ENCODE measurements at regions not wholly inside any gene's neighbourhood (a gene's known extent, or its start where the extent isn't known, plus 50 kb on each side); places are given as distances from the start of the nearest gene placed in this dataset.

DNA sequence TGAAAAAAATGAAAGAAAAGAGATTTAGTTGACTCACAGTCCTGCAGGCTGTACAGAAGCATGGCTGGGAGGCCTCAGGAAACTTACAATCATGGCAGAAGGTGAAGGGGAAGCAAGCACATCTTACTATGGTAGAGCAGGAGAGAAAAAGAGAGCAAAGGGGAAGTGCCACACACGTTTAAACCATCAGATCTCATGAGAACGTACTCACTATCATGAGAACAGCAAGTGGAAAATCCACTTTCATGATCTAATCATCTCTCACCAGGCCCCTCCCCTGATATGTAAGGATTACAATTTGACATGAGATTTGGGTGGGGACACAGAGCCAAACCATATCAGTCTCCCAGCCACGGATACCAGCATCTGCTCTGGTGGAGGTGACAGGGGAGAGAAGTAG, 50.8 kb upstream of the CPOX start:
- no peaks in the 10 kb centered on the region for H3K4me1 ChIP-seq (ENCODE audit: insufficient read depth)
- no peak overlapping the region for H2AFZ ChIP-seq
- no peaks in the 10 kb centered on the region for H4K20me1 ChIP-seq (ENCODE audit: insufficient read depth, poor library complexity, severe bottlenecking)
- no peaks in the 10 kb centered on the region for H3K36me3 ChIP-seq (replicated peaks; ENCODE audit: insufficient read depth, low read depth)
- no peak overlapping the region for H3K4me2 ChIP-seq
- H3K79me2 ChIP-seq: no peaks in the 10 kb centered on the region
- no peak for DNase-seq (ENCODE audit: low spot score)
- WGBS (ENCODE audit: low lambda C conversion rate, missing lambda C conversion rate): 88% methylated on average over 3 of the region's 3 CpGs
- H3K9me3 ChIP-seq (ENCODE audit: low read depth): no peaks in the 10 kb centered on the region
- no peak for TF ChIP-seq EZH2phosphoT487 (IDR thresholded peaks at IDR 0.05; ENCODE audit: low read depth, severe bottlenecking, unreplicated experiment)
- TF ChIP-seq EZH2 (IDR thresholded peaks at IDR 0.05; ENCODE audit: borderline replicate concordance): no peak
- TF ChIP-seq, protein P1, sequence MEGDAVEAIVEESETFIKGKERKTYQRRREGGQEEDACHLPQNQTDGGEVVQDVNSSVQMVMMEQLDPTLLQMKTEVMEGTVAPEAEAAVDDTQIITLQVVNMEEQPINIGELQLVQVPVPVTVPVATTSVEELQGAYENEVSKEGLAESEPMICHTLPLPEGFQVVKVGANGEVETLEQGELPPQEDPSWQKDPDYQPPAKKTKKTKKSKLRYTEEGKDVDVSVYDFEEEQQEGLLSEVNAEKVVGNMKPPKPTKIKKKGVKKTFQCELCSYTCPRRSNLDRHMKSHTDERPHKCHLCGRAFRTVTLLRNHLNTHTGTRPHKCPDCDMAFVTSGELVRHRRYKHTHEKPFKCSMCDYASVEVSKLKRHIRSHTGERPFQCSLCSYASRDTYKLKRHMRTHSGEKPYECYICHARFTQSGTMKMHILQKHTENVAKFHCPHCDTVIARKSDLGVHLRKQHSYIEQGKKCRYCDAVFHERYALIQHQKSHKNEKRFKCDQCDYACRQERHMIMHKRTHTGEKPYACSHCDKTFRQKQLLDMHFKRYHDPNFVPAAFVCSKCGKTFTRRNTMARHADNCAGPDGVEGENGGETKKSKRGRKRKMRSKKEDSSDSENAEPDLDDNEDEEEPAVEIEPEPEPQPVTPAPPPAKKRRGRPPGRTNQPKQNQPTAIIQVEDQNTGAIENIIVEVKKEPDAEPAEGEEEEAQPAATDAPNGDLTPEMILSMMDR (IDR thresholded peaks at IDR 0.05; ENCODE audit: poor library complexity): no peak
- H3K9me2 ChIP-seq (replicated peaks; ENCODE audit: insufficient read depth): no peaks in the 10 kb centered on the region
- H3K27me3 ChIP-seq: no peaks in the 10 kb centered on the region
- H3K4me3 ChIP-seq: no peak overlapping the region
- no peak overlapping the region for H3K27ac ChIP-seq

DNA sequence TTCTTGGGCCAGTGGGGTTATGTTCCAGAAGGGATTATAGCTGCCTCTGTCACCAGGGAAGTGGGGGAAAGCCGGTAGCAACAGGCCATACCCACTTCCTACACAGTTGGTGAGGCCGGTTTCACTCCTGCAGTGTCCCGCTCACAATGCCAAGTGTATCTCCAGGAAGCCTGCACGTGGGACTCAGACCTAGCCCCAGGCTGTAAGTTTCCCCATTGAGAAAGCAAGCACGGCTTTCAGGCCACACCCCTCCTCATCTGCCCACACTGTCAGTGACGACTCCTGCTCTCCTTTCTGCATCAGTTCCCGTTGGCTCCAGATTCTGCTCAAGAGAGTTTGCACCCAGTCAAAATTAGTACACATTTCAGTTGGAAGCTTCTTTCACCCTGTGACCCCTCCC, 51.6 kb upstream of the CPOX start:
- no peaks in the 10 kb centered on the region for H3K4me1 ChIP-seq (ENCODE audit: insufficient read depth)
- no peaks in the 10 kb centered on the region for H3K36me3 ChIP-seq (replicated peaks; ENCODE audit: insufficient read depth, low read depth)
- WGBS (ENCODE audit: low lambda C conversion rate, missing lambda C conversion rate): 66% methylated on average over 7 of the region's 7 CpGs
- no peaks in the 10 kb centered on the region for H4K20me1 ChIP-seq (ENCODE audit: insufficient read depth, poor library complexity, severe bottlenecking)
- no peak overlapping the region for H3K4me3 ChIP-seq
- H3K9me3 ChIP-seq (ENCODE audit: low read depth): no peaks in the 10 kb centered on the region
- no peak overlapping the region for H2AFZ ChIP-seq
- no peak overlapping the region for H3K27ac ChIP-seq
- TF ChIP-seq, protein P1 (IDR thresholded peaks at IDR 0.05; ENCODE audit: poor library complexity): no peak
- TF ChIP-seq EZH2 (IDR thresholded peaks at IDR 0.05; ENCODE audit: borderline replicate concordance): no peak
- TF ChIP-seq EZH2phosphoT487 (IDR thresholded peaks at IDR 0.05; ENCODE audit: low read depth, severe bottlenecking, unreplicated experiment): no peak
- H3K9me2 ChIP-seq (replicated peaks; ENCODE audit: insufficient read depth): no peaks in the 10 kb centered on the region
- no peaks in the 10 kb centered on the region for H3K79me2 ChIP-seq
- H3K4me2 ChIP-seq: no peak overlapping the region
- no peak for DNase-seq (ENCODE audit: low spot score)
- no peaks in the 10 kb centered on the region for H3K27me3 ChIP-seq

DNA sequence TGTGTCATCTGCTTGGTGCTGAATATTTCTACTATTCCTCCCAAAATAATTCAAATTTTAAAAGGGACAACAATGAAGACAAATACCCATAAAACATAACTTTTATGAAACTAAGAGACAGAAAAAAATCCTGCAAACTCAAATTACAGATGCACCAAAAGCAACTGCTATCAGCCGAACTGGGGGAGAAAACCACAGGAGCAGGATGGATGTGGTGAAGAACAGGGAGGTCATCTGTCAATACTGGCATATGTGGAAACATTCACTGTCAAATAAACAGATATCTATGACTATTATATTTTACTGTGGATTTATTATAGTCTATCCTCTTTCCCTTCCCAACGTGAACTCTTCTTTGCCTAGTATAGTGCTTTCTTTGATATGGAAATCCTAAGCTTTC, 53.3 kb upstream of the CPOX start:
- H3K9me3 ChIP-seq (ENCODE audit: low read depth): no peaks in the 10 kb centered on the region
- H4K20me1 ChIP-seq (ENCODE audit: insufficient read depth, poor library complexity, severe bottlenecking): no peaks in the 10 kb centered on the region
- no peaks in the 10 kb centered on the region for H3K9me2 ChIP-seq (replicated peaks; ENCODE audit: insufficient read depth)
- H3K4me2 ChIP-seq: no peak overlapping the region
- H3K4me1 ChIP-seq (ENCODE audit: insufficient read depth): no peaks in the 10 kb centered on the region
- H3K27me3 ChIP-seq: no peaks in the 10 kb centered on the region
- H2AFZ ChIP-seq: no peak overlapping the region
- H3K4me3 ChIP-seq: no peak overlapping the region
- H3K36me3 ChIP-seq (replicated peaks; ENCODE audit: insufficient read depth, low read depth): no peaks in the 10 kb centered on the region
- WGBS (ENCODE audit: low lambda C conversion rate, missing lambda C conversion rate): 83% methylated on average over 2 of the region's 2 CpGs
- no peak for DNase-seq (ENCODE audit: low spot score)
- no peaks in the 10 kb centered on the region for H3K79me2 ChIP-seq
- no peak overlapping the region for H3K27ac ChIP-seq
- TF ChIP-seq EZH2phosphoT487 (IDR thresholded peaks at IDR 0.05; ENCODE audit: low read depth, severe bottlenecking, unreplicated experiment): no peak
- no peak for TF ChIP-seq EZH2 (IDR thresholded peaks at IDR 0.05; ENCODE audit: borderline replicate concordance)
- TF ChIP-seq, protein P1 (IDR thresholded peaks at IDR 0.05; ENCODE audit: poor library complexity): no peak

DNA sequence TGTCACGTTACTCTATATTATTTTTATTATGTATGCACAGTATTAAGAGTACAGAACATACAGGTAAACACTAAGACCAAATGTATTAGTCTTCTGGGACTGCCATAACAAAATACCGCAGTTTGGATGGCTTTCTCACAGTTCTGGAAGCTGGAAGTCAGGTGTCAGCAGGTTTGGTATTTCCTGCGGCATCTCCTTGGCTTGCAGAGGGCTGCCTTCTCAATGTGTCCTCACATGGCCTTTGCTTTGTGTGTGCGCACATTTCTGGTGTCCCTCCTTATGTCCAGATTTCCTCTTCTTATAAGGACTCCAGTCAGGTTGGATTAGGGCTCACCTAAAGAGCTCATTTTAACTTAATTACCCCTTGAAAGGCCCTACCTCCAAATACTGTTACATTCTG, 53.8 kb upstream of the CPOX start:
- Histone ChIP-seq H3K36me3 (replicated peaks; ENCODE audit: insufficient read depth, low read depth) (no peaks in the 10 kb centered on the region), H3K27me3 (no peaks in the 10 kb centered on the region), H3K4me2 (no peak overlapping the region), H3K9me2 (replicated peaks; ENCODE audit: insufficient read depth) (no peaks in the 10 kb centered on the region), H3K27ac (no peak overlapping the region), H3K4me3 (no peak overlapping the region), H3K79me2 (no peaks in the 10 kb centered on the region), H3K4me1 (ENCODE audit: insufficient read depth) (no peaks in the 10 kb centered on the region), H2AFZ (no peak overlapping the region), H3K9me3 (ENCODE audit: low read depth) (no peaks in the 10 kb centered on the region), H4K20me1 (ENCODE audit: insufficient read depth, poor library complexity, severe bottlenecking) (no peaks in the 10 kb centered on the region)
- 87% methylated on average over 4 of the region's 4 CpGs for WGBS (ENCODE audit: low lambda C conversion rate, missing lambda C conversion rate)
- DNase-seq (ENCODE audit: low spot score): no peak
- TF ChIP-seq EZH2phosphoT487 (IDR thresholded peaks at IDR 0.05; ENCODE audit: low read depth, severe bottlenecking, unreplicated experiment) (no peak), EZH2 (IDR thresholded peaks at IDR 0.05; ENCODE audit: borderline replicate concordance) (no peak)
- TF ChIP-seq, protein P1 (IDR thresholded peaks at IDR 0.05; ENCODE audit: poor library complexity): no peak

Data from hepatocyte (in vitro differentiated cells).